Endothelial cell of umbilical vein (primary cell): ENCODE measurements at regions not wholly inside any gene's neighbourhood (a gene's known extent, or its start where the extent isn't known, plus 50 kb on each side); places are given as distances from the start of the nearest gene placed in this dataset.

Source experiments
- BruUV-seq: library from RNA; stranded (reverse); fragments of 400-500 nt; replicated peaks from 2 replicates; lab custom pipeline; 2021; lab: Mats Ljungman, UMichigan
- CTCF ChIA-PET: fragments of 300-600, 350-600 bp; sonication (Branson Sonifier 250); formaldehyde crosslinking; loops from one replicate; lab custom pipeline; 2021; ENCODE audit warnings: antibody characterized with exemption, inconsistent platforms; lab: Charles Lee
- POLR2A ChIA-PET: fragments of 300-600, 350-600 bp; sonication (Branson Sonifier 250); formaldehyde crosslinking; loops from one replicate; lab custom pipeline; 2021; ENCODE audit warnings: antibody characterized with exemption, inconsistent platforms; lab: Charles Lee
- DNase-seq: peaks from one replicate; pipeline ENCODE4 v3.0.0-alpha.2; 2011; ENCODE audit warnings: low read depth, low spot score
- FAIRE-seq: peaks from 2 replicates; lab custom pipeline; 2011; peaks lifted over from hg19 to GRCh38; lab: Jason Lieb, UNC
- H2AFZ ChIP-seq: 2 replicates; pipeline ENCODE4 v1.6.0; 2012; ENCODE audit warnings: low read depth, low read length, control low read depth, inconsistent platforms
- H3K27ac ChIP-seq: 2 replicates; pipeline ENCODE4 v1.5.1; 2011; ENCODE audit warnings: low read depth, mild to moderate bottlenecking, control low read depth, low read length, moderate library complexity; ENCODE audit not compliant: insufficient read depth
- H3K27me3 ChIP-seq, 2 experiments: 2 replicates each; pipeline versions ENCODE4 v1.6.0 to v1.6.1; 2011; ENCODE audit warnings: low read length in 2 of 2, mixed read lengths in 1 of 2; ENCODE audit not compliant: control insufficient read depth in 2 of 2, insufficient read depth in 2 of 2
- H3K36me3 ChIP-seq, 2 experiments: 2 replicates in 1 of 2; 3 replicates in 1 of 2; pipeline ENCODE4 v1.5.1; 2011; ENCODE audit warnings: low read length in 2 of 2, mild to moderate bottlenecking in 1 of 2, moderate library complexity in 1 of 2; ENCODE audit not compliant: control insufficient read depth in 2 of 2, insufficient read depth in 2 of 2; ENCODE audit errors: extremely low read depth in 1 of 2
- H3K4me1 ChIP-seq: 3 replicates; pipeline ENCODE4 v1.5.1; 2011; ENCODE audit warnings: mild to moderate bottlenecking, low read length; ENCODE audit not compliant: control insufficient read depth, insufficient read depth; ENCODE audit errors: extremely low read depth
- H3K4me2 ChIP-seq: 2 replicates; pipeline ENCODE4 v1.6.1; 2011; ENCODE audit warnings: low read length, control low read depth, mixed read lengths; ENCODE audit not compliant: insufficient read depth
- H3K4me3 ChIP-seq, 3 experiments: fragments of 200-600 bp in 1 of 3; sonication (generic), shearing (Covaris generic) in 1 of 3; replicated peaks in 1 of 3; 2 replicates each; pipeline ENCODE4 v1.5.1; 2011 to 2016; ENCODE audit warnings: control low read depth in 3 of 3, low read length in 3 of 3, mild to moderate bottlenecking in 2 of 3, inconsistent platforms in 1 of 3, low read depth in 1 of 3, moderate library complexity in 1 of 3; ENCODE audit not compliant: insufficient read depth in 1 of 3
- H3K79me2 ChIP-seq: 2 replicates; pipeline ENCODE4 v1.6.0; 2012; ENCODE audit warnings: low read length, inconsistent platforms; ENCODE audit not compliant: control insufficient read depth, insufficient read depth
- H3K9ac ChIP-seq: replicated peaks from 2 replicates; pipeline ENCODE3; 2011; ENCODE audit warnings: low read length, control low read depth; ENCODE audit not compliant: insufficient read depth; ENCODE audit errors: extremely low read depth
- H3K9me1 ChIP-seq: replicated peaks from 3 replicates; pipeline ENCODE4 v1.6.0; 2011; ENCODE audit warnings: mild to moderate bottlenecking, low read length; ENCODE audit not compliant: control insufficient read depth, insufficient read depth; ENCODE audit errors: extremely low read depth
- H3K9me3 ChIP-seq: replicated peaks from 2 replicates; pipeline ENCODE4 v1.5.1; 2012; ENCODE audit warnings: low read length, inconsistent platforms; ENCODE audit not compliant: control insufficient read depth, insufficient read depth
- H4K20me1 ChIP-seq: replicated peaks from 2 replicates; pipeline ENCODE3; 2011; ENCODE audit warnings: mild to moderate bottlenecking, low read length; ENCODE audit not compliant: control insufficient read depth, insufficient read depth; ENCODE audit errors: extremely low read depth
- EZH2 ChIP-seq: IDR thresholded peaks from 2 replicates; pipeline ENCODE4 v1.6.1; 2012; ENCODE audit warnings: borderline replicate concordance, low read depth, mild to moderate bottlenecking, moderate library complexity, low read length, inconsistent platforms; ENCODE audit not compliant: severe bottlenecking
- FOS ChIP-seq: IDR thresholded peaks from 2 replicates; pipeline ENCODE4 v1.6.1; 2011; ENCODE audit warnings: mild to moderate bottlenecking, low read length, moderate library complexity, borderline replicate concordance; ENCODE audit not compliant: insufficient read depth
- GATA2 ChIP-seq: IDR thresholded peaks from 2 replicates; pipeline ENCODE4 v1.7.0; 2011; ENCODE audit warnings: low read depth, mild to moderate bottlenecking, moderate library complexity, mixed read lengths, low read length; ENCODE audit not compliant: insufficient read length, insufficient read depth
- JUN ChIP-seq: IDR thresholded peaks from 2 replicates; pipeline ENCODE4 v1.6.1; 2011; ENCODE audit warnings: borderline replicate concordance, low read depth; ENCODE audit not compliant: insufficient read length, insufficient read depth
- MYC ChIP-seq: IDR thresholded peaks from one replicate; pipeline ENCODE4 v1.6.1; 2011; ENCODE audit warnings: mild to moderate bottlenecking, low read depth, low read length
- POLR2A ChIP-seq: IDR thresholded peaks from 2 replicates; pipeline ENCODE4 v1.6.1; 2012; ENCODE audit warnings: low read depth, mild to moderate bottlenecking, control low read depth, low read length
- POLR2AphosphoS5 ChIP-seq: IDR thresholded peaks from 2 replicates; pipeline ENCODE4 v1.6.1; 2012; ENCODE audit warnings: low read depth, mild to moderate bottlenecking, control low read depth, low read length, moderate library complexity; ENCODE audit not compliant: insufficient read depth
- dilution Hi-C: fragments of 300-500 bp; cut with MboI; formaldehyde crosslinking; loops from one replicate; pipeline ENCODE4 v1.15.0; 2019; ENCODE audit warnings: low sequenced_read_pairs; ENCODE audit not compliant: extremely low pct_ligation_motif_present
- intact Hi-C: fragments of 100-400 bp; cut with micrococcal nuclease; formaldehyde crosslinking; loops from one replicate; pipeline ENCODE4 v1.10.0; 2022
- TF ChIP-seq, protein P1 (sequence below): IDR thresholded peaks from 2 replicates; pipeline ENCODE4 v1.6.1; 2011; ENCODE audit not compliant: insufficient read depth, insufficient read length
- TF ChIP-seq, protein P2 (sequence below), 2 donors: IDR thresholded peaks; 1 replicate in 1 of 2; 2 replicates in 1 of 2; pipeline ENCODE4 v1.5.1; 2011; ENCODE audit warnings: low read length in 2 of 2, mild to moderate bottlenecking in 2 of 2, moderate library complexity in 2 of 2, control low read depth in 1 of 2, inconsistent platforms in 1 of 2, low read depth in 1 of 2; ENCODE audit not compliant: insufficient read depth in 1 of 2; ENCODE audit errors: extremely low read depth in 1 of 2

DNA sequence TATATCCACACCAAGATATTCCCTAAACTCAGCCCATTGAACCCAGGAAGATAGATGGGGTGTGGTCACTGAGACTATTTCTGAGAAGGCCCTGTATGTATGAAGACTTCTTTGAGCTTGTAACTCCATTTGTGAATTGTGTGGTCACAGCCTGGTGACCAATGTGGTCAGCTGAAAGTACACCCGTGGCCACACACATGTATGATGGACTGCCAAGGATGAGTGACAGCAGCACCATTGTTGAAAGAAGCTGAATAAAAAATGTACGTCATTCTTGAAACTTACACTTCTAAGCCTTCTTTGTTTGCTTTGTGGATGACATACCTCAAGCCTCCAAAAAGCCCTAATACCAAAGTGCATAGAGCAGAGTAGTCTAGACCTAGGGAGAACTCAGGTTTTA is 581.4 kb downstream of the RAB28 start:
- POLR2A ChIA-PET = no interaction called here

DNA sequence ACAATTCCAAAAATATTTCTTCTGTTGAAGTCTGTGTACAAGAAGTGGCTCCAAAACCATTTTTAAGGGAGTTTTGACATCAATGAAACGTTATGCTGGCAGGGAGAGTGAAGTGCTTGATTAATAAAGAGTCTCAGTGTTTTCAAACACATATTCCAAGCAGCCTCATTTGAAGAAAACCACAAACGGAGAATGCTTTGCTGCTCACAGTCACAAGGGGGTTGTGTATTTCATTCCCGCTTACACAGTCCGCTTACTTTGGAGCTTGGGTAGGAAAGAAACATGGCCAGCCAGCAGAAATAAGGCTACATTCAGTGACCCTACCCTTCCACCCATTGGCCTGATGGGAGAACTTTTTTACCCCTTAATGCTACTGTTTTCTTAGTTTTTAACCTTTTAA is 586.2 kb downstream of the RAB28 start:
- intact Hi-C loops = no loop called here
- H3K27me3 ChIP-seq = no peaks in the 10 kb centered on the region
- H3K9ac ChIP-seq = no peak overlapping the region
- POLR2A ChIA-PET = no interaction called here
- no peaks in the 10 kb centered on the region for H3K79me2 ChIP-seq
- no peaks in the 10 kb centered on the region for H3K36me3 ChIP-seq
- no TSS peak for BruUV-seq
- H3K9me3 ChIP-seq = no peaks in the 10 kb centered on the region
- H4K20me1 ChIP-seq = no peaks in the 10 kb centered on the region
- no peak overlapping the region for H3K4me2 ChIP-seq
- no peak overlapping the region for H2AFZ ChIP-seq
- dilution Hi-C loops = no loop called here
- TF ChIP-seq POLR2A = no peak
- TF ChIP-seq GATA2 = no peak
- no peak for TF ChIP-seq POLR2AphosphoS5
- TF ChIP-seq MYC = no peak
- TF ChIP-seq JUN = no peak
- no peak for TF ChIP-seq EZH2
- TF ChIP-seq, protein P1, sequence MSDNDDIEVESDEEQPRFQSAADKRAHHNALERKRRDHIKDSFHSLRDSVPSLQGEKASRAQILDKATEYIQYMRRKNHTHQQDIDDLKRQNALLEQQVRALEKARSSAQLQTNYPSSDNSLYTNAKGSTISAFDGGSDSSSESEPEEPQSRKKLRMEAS = no peak
- TF ChIP-seq, protein P2, sequence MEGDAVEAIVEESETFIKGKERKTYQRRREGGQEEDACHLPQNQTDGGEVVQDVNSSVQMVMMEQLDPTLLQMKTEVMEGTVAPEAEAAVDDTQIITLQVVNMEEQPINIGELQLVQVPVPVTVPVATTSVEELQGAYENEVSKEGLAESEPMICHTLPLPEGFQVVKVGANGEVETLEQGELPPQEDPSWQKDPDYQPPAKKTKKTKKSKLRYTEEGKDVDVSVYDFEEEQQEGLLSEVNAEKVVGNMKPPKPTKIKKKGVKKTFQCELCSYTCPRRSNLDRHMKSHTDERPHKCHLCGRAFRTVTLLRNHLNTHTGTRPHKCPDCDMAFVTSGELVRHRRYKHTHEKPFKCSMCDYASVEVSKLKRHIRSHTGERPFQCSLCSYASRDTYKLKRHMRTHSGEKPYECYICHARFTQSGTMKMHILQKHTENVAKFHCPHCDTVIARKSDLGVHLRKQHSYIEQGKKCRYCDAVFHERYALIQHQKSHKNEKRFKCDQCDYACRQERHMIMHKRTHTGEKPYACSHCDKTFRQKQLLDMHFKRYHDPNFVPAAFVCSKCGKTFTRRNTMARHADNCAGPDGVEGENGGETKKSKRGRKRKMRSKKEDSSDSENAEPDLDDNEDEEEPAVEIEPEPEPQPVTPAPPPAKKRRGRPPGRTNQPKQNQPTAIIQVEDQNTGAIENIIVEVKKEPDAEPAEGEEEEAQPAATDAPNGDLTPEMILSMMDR (IDR thresholded peaks at IDR 0.05; ENCODE audit: extremely low read depth in 1 of 2, insufficient read depth in 1 of 2, low read depth in 1 of 2, low read length in 2 of 2) = no peak
- no peak for TF ChIP-seq FOS
- no peak overlapping the region for H3K27ac ChIP-seq
- H3K4me3 ChIP-seq = no peak overlapping the region
- no peaks in the 10 kb centered on the region for H3K9me1 ChIP-seq
- CTCF ChIA-PET = no interaction called here
- H3K4me1 ChIP-seq = no peaks in the 10 kb centered on the region
- FAIRE-seq (no peak), DNase-seq (no peak)

More for the DNA sequence above, 581.4 kb downstream of the RAB28 start:
- Histone ChIP-seq H3K4me1 (no peaks in the 10 kb centered on the region), H2AFZ (no peak overlapping the region), H3K9ac (no peak overlapping the region), H4K20me1 (no peaks in the 10 kb centered on the region), H3K9me1 (no peaks in the 10 kb centered on the region), H3K27ac (no peak overlapping the region), H3K9me3 (no peaks in the 10 kb centered on the region), H3K4me3 (no peak overlapping the region), H3K79me2 (no peaks in the 10 kb centered on the region), H3K27me3 (no peaks in the 10 kb centered on the region), H3K36me3 (no peaks in the 10 kb centered on the region), H3K4me2 (no peak overlapping the region)
- BruUV-seq = no TSS peak
- no peak for DNase-seq
- TF ChIP-seq JUN = no peak
- CTCF ChIA-PET = no interaction called here
- dilution Hi-C loops (no loop called here), intact Hi-C loops (no loop called here)
- FAIRE-seq = no peak
